Activated CD4-positive, alpha-beta memory T cell treated with anti-CD3 and anti-CD28 coated beads for 36 hours (primary cell): ENCODE measurements at regions not wholly inside any gene's neighbourhood (a gene's known extent, or its start where the extent isn't known, plus 50 kb on each side); places are given as distances from the start of the nearest gene placed in this dataset.

Experiments used
- CTCF ChIA-PET: fragments of 350-600 bp; sonication (Branson Sonifier 250); formaldehyde crosslinking; loops from one replicate; lab custom pipeline; 2021; ENCODE audit warnings: antibody characterized with exemption, inconsistent platforms; lab: Charles Lee
- POLR2A ChIA-PET: fragments of 350-600 bp; sonication (Branson Sonifier 250); formaldehyde crosslinking; loops from one replicate; lab custom pipeline; 2021; ENCODE audit warnings: antibody characterized with exemption; lab: Charles Lee
- DNase-seq: peaks from one replicate; pipeline ENCODE4 v3.0.0-alpha.2; 2020
- H3K27ac Mint-ChIP-seq: one replicate; pipeline ENCODE4 v1.8.0; 2021; ENCODE audit warnings: mixed read lengths
- H3K27me3 Mint-ChIP-seq: one replicate; pipeline ENCODE4 v1.8.0; 2021; ENCODE audit warnings: mixed read lengths
- H3K36me3 Mint-ChIP-seq: one replicate; pipeline ENCODE4 v1.8.0; 2021; ENCODE audit warnings: mixed read lengths
- H3K4me1 Mint-ChIP-seq: one replicate; pipeline ENCODE4 v1.8.0; 2021; ENCODE audit warnings: low read depth, mixed read lengths
- H3K4me3 Mint-ChIP-seq: one replicate; pipeline ENCODE4 v1.8.0; 2021; ENCODE audit warnings: mild to moderate bottlenecking, mixed read lengths
- H3K9me3 Mint-ChIP-seq: one replicate; pipeline ENCODE4 v1.8.0; 2021; ENCODE audit warnings: mixed read lengths
- intact Hi-C: fragments of 100-400 bp; cut with micrococcal nuclease; formaldehyde crosslinking; loops from one replicate; pipeline ENCODE4 v1.15.1; 2023

GRCh38 chr5:74426506-74426905, 214.0 kb downstream of the ENC1 start:
- intact Hi-C loops: no loop called here
- H3K9me3 Mint-ChIP-seq: no peaks in the 10 kb centered on the region
- no peak overlapping the region for H3K27ac Mint-ChIP-seq
- CTCF ChIA-PET: no interaction called here
- H3K27me3 Mint-ChIP-seq: peaks cover 8% of the 10 kb centered on the region
- DNase-seq: no peak
- POLR2A ChIA-PET: no interaction called here
- no peaks in the 10 kb centered on the region for H3K36me3 Mint-ChIP-seq
- no peaks in the 10 kb centered on the region for H3K4me1 Mint-ChIP-seq
- H3K4me3 Mint-ChIP-seq: no peak overlapping the region

- Mint-ChIP-seq H3K9me3 (no peaks in the 10 kb centered on the region), H3K36me3 (no peaks in the 10 kb centered on the region), H3K27ac (no peak overlapping the region), H3K4me1 (no peaks in the 10 kb centered on the region), H3K4me3 (no peak overlapping the region), H3K27me3 (peaks cover 6% of the 10 kb centered on the region)
- CTCF ChIA-PET: no interaction called here
- intact Hi-C loops: no loop called here
- DNase-seq: no peak
- POLR2A ChIA-PET: no interaction called here
Observed at GRCh38 chr5:74424162-74424868, 216.2 kb downstream of the ENC1 start.

- H3K36me3 Mint-ChIP-seq: no peaks in the 10 kb centered on the region
- H3K4me3 Mint-ChIP-seq: no peak overlapping the region
- no peaks in the 10 kb centered on the region for H3K4me1 Mint-ChIP-seq
- H3K9me3 Mint-ChIP-seq: no peaks in the 10 kb centered on the region
- no peak for DNase-seq
- intact Hi-C loops: no loop called here
- ChIA-PET POLR2A (no interaction called here), CTCF (no interaction called here)
- peaks cover 5% of the 10 kb centered on the region for H3K27me3 Mint-ChIP-seq
- no peak overlapping the region for H3K27ac Mint-ChIP-seq
Observed at GRCh38 chr5:74423383-74423782, 217.1 kb downstream of the ENC1 start.

- CTCF ChIA-PET: no interaction called here
- H3K4me3 Mint-ChIP-seq: no peak overlapping the region
- no peaks in the 10 kb centered on the region for H3K9me3 Mint-ChIP-seq
Observed at GRCh38 chr5:74422671-74423070, 217.9 kb downstream of the ENC1 start.

DNA sequence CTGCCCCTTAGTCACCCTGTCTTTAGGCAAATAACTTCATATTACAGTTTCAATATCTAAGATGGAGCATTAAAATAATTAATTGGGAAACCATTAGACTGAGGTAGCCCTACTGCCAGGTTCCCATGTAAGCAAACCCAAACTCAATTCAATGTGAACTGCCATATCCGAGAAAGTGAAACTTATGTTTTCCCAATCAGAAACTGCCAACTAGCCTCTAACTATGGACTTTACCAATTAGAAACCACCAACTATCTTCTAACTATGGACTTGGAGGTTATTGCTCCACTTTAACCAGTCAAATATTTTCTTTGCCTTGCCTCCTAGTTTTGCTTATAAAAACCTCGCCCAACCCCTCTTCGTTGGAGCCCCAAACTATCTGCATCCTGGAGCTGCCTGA, 218.5 kb downstream of the ENC1 start:
- intact Hi-C loops: no loop called here
- CTCF ChIA-PET: no interaction called here

More at GRCh38 chr5:74422671-74423070, 217.9 kb downstream of the ENC1 start:
- intact Hi-C loops: no loop called here
- Mint-ChIP-seq H3K36me3 (no peaks in the 10 kb centered on the region), H3K27ac (no peak overlapping the region), H3K27me3 (peaks cover 7% of the 10 kb centered on the region), H3K4me1 (no peaks in the 10 kb centered on the region)
- POLR2A ChIA-PET: no interaction called here
- DNase-seq: no peak

GRCh38 chr5:74421377-74421776, 219.2 kb downstream of the ENC1 start:
- ChIA-PET POLR2A (no interaction called here), CTCF (no interaction called here)
- peaks cover 9% of the 10 kb centered on the region for H3K27me3 Mint-ChIP-seq
- no peaks in the 10 kb centered on the region for H3K4me1 Mint-ChIP-seq
- intact Hi-C loops: no loop called here
- DNase-seq: no peak
- no peak overlapping the region for H3K27ac Mint-ChIP-seq
- no peaks in the 10 kb centered on the region for H3K9me3 Mint-ChIP-seq
- no peaks in the 10 kb centered on the region for H3K36me3 Mint-ChIP-seq
- H3K4me3 Mint-ChIP-seq: no peak overlapping the region

More for the DNA sequence above, 218.5 kb downstream of the ENC1 start:
- Mint-ChIP-seq H3K27ac (no peak overlapping the region), H3K4me3 (no peak overlapping the region), H3K4me1 (no peaks in the 10 kb centered on the region), H3K9me3 (no peaks in the 10 kb centered on the region), H3K27me3 (peaks cover 7% of the 10 kb centered on the region), H3K36me3 (no peaks in the 10 kb centered on the region)
- no peak for DNase-seq
- POLR2A ChIA-PET: no interaction called here

GRCh38 chr5:74420947-74421346, 219.6 kb downstream of the ENC1 start:
- ChIA-PET POLR2A (no interaction called here), CTCF (no interaction called here)
- Mint-ChIP-seq H3K4me1 (no peaks in the 10 kb centered on the region), H3K36me3 (no peaks in the 10 kb centered on the region), H3K27ac (no peak overlapping the region), H3K9me3 (no peaks in the 10 kb centered on the region), H3K27me3 (peaks cover 9% of the 10 kb centered on the region), H3K4me3 (no peak overlapping the region)
- intact Hi-C loops: no loop called here
- no peak for DNase-seq

- Mint-ChIP-seq H3K36me3 (no peaks in the 10 kb centered on the region), H3K4me1 (no peaks in the 10 kb centered on the region), H3K4me3 (no peak overlapping the region), H3K27ac (no peak overlapping the region), H3K27me3 (peaks cover 9% of the 10 kb centered on the region), H3K9me3 (no peaks in the 10 kb centered on the region)
- intact Hi-C loops: no loop called here
- ChIA-PET POLR2A (no interaction called here), CTCF (interaction anchor here (1.0 to 1.3 kb wide), 2 partner anchors 9 to 40 kb away, joined by 4 to 5 read pairs; no protein-coding TSS in a partner anchor)
- no peak for DNase-seq
Observed at GRCh38 chr5:74420220-74420619, 220.3 kb downstream of the ENC1 start.

GRCh38 chr5:74419468-74419867, 221.1 kb downstream of the ENC1 start:
- Mint-ChIP-seq H3K9me3 (no peaks in the 10 kb centered on the region), H3K36me3 (no peaks in the 10 kb centered on the region), H3K27ac (no peak overlapping the region), H3K4me1 (no peaks in the 10 kb centered on the region), H3K4me3 (no peak overlapping the region), H3K27me3 (peaks cover 9% of the 10 kb centered on the region)
- DNase-seq: no peak
- ChIA-PET CTCF (interaction anchor here (1.0 to 1.3 kb wide), 2 partner anchors 10 to 39 kb away, joined by 4 to 5 read pairs; no protein-coding TSS in a partner anchor), POLR2A (no interaction called here)
- intact Hi-C loops: no loop called here

GRCh38 chr5:74418709-74419108, 221.8 kb downstream of the ENC1 start:
- Mint-ChIP-seq H3K36me3 (no peaks in the 10 kb centered on the region), H3K27ac (no peak overlapping the region), H3K4me3 (no peak overlapping the region), H3K27me3 (peaks cover 14% of the 10 kb centered on the region), H3K9me3 (no peaks in the 10 kb centered on the region), H3K4me1 (no peaks in the 10 kb centered on the region)
- intact Hi-C loops: no loop called here
- CTCF ChIA-PET: no interaction called here
- no peak for DNase-seq
- POLR2A ChIA-PET: no interaction called here

DNA sequence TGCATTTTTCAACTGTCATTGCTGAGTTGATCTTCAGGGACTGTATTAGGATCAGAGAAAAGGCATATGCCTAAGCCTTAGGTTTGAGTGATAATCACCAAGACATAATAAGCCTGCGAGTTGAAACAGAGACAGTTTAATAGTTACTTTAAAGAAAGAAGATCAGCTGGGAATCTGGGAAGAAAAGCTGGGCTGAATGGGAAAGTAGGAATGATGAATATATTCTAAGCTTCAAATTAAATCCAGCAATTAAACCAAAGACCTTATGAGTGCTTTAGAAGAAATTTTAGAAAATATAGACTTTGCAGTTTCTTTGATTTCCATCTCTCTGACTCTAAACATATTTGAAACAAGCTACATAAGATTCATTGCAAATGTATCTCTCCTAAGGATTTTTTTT, 222.3 kb downstream of the ENC1 start:
- H3K4me3 Mint-ChIP-seq: no peak overlapping the region
- ChIA-PET CTCF (no interaction called here), POLR2A (no interaction called here)
- H3K27ac Mint-ChIP-seq: no peak overlapping the region
- DNase-seq: no peak
- H3K4me1 Mint-ChIP-seq: no peaks in the 10 kb centered on the region
- peaks cover 14% of the 10 kb centered on the region for H3K27me3 Mint-ChIP-seq
- intact Hi-C loops: no loop called here
- no peaks in the 10 kb centered on the region for H3K9me3 Mint-ChIP-seq
- no peaks in the 10 kb centered on the region for H3K36me3 Mint-ChIP-seq

GRCh38 chr5:74415695-74416102, 224.8 kb downstream of the ENC1 start:
- peaks cover 10% of the 10 kb centered on the region for H3K27me3 Mint-ChIP-seq
- ChIA-PET POLR2A (no interaction called here), CTCF (interaction anchor here (1.0 to 1.3 kb wide), 2 partner anchors 10 to 227 kb away, joined by 3 read pairs; no protein-coding TSS in a partner anchor)
- H3K4me1 Mint-ChIP-seq: no peaks in the 10 kb centered on the region
- no peak overlapping the region for H3K27ac Mint-ChIP-seq
- H3K4me3 Mint-ChIP-seq: no peak overlapping the region
- no peaks in the 10 kb centered on the region for H3K36me3 Mint-ChIP-seq
- DNase-seq: no peak
- intact Hi-C loops: no loop called here
- H3K9me3 Mint-ChIP-seq: no peaks in the 10 kb centered on the region

GRCh38 chr5:74414228-74414627, 226.3 kb downstream of the ENC1 start:
- Mint-ChIP-seq H3K4me1 (no peaks in the 10 kb centered on the region), H3K27me3 (peaks cover 11% of the 10 kb centered on the region), H3K4me3 (no peak overlapping the region), H3K27ac (no peak overlapping the region), H3K9me3 (no peaks in the 10 kb centered on the region), H3K36me3 (no peaks in the 10 kb centered on the region)
- intact Hi-C loops: no loop called here
- ChIA-PET CTCF (no interaction called here), POLR2A (no interaction called here)
- DNase-seq: no peak
